GM21619 (cell line): ENCODE measurements at regions not wholly inside any gene's neighbourhood (a gene's known extent, or its start where the extent isn't known, plus 50 kb on each side); places are given as distances from the start of the nearest gene placed in this dataset.
"Not testable (repeated sequence)": the region's sequence is repeated elsewhere in the genome, so short reads cannot be mapped to it uniquely, and the experiment has no call there.

Source experiments
- ATAC-seq: cut with Tn5 transposase; IDR thresholded peaks from one replicate; pipeline ENCODE4 v1.9.1; 2021; ENCODE audit not compliant: unreplicated experiment

DNA sequence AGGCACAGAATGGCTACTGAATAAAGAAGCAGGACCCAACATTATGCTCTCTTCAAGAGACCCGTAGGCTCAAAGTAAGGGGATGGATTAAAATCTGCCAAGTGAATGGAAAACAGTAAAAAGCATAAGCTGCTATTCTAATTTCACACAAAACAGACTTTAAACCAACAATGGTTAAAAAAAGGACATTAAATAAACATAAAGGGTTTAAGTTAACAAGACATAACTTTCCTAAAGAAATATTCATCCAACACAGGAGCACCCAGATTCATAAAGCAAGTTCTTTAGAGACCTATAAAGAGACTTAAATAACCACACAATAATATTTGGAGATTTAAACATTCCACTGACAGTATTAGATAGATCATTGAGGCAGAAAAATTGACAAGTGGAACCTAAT is 624.5 kb downstream of the RFPL4B start:
- ATAC-seq, result no peak

DNA sequence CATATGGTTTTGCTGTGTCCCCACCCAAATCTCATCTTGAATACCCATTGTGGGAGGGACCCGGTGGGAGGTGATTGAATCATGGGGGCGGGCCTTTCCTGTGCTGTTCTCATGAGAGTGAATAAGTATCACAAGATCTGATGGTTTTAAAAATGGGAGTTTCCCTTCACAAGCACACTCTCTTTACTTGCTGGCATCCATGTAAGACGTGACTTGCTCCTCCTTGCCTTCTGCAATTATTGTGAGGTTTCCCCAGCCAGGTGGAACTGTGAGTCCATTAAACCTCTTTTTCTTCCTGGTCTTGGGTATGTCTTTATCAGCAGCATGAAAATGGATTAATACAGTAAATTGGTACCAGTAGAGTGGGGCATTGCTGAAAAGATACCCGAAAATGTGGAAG is 627.8 kb downstream of the RFPL4B start:
- ATAC-seq, result not testable (repeated sequence)

DNA sequence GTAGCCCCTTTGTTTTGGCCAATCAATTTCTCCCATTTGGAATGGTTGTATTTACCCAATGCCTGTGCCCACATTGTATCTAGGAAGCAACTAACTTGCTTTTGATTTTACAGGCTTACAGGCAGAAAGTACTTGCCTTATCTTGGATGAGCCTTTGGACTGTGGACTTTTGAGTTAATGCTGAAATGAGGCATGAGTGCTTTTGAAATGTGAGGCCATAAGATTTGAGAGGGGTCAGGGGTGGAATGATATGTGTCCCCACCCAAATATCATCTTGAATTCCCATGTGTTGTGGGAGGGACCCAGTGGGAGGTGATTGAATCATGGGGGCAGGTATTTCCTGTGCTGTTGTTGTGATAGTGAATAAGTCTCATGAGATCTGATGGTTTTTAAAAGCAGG is 629.4 kb downstream of the RFPL4B start:
- not testable (repeated sequence) for ATAC-seq

DNA sequence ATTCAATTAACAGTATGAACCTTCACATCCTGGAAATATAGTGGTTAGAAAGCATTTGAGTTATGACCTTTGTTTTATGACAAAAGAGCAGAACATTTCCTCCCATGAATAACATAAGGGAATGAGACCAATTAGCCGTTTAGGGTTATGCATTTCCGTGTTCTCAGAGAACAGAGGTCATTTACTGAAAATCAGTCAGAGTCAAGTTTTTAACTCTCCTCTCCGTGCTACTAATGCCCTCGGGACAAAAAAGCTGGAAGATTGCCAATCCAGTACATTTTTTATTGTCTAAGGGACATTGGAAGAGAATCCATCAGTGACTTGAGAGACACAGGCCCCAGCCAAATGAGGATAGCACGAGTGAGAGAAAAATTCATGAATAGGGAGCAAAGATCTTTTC is 632.7 kb downstream of the RFPL4B start:
- ATAC-seq, result no peak

DNA sequence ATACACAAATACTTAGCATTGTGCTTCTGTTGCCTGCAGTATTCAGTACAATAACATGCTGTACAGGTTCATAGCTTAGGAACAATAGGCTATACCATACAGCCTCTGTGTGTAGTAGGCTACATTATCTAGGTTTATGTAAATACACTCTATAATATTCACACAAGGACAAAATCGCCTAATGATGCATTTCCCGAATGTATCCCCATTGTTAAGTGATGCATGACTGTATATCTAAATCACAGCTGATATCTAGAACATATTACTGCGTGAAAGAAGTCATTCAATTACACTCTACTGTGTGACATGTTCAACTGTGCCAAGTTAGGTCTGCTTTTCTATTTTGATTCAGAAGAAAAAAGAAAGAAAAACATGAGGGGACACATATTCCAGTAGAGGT is 633.5 kb downstream of the RFPL4B start:
- no peak for ATAC-seq

DNA sequence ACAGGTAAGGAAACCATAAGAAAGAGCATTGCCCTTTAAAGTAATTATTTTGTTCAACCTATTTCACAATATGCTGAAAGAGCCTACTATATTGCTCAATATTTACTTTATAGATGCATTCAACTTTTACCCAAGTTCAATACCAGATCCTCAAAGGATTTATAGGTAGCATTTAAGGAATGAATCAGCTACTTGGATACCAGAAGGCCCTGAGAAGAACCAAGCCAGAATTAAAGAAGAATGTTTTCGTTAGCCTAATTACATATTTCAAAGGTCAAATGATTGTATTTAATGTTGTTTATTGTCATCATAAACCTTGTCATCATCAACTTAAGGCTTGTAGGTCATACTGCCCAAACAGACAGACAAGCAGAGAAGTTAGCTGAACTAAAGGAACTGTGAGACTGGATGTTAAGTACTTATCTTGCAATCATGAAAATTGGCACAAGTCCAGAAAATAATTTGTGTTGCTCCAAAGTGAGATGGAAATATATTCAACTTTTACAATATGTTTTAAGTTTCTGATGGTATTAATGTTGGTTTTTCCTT is 636.7 kb downstream of the RFPL4B start:
- ATAC-seq, result no peak

DNA sequence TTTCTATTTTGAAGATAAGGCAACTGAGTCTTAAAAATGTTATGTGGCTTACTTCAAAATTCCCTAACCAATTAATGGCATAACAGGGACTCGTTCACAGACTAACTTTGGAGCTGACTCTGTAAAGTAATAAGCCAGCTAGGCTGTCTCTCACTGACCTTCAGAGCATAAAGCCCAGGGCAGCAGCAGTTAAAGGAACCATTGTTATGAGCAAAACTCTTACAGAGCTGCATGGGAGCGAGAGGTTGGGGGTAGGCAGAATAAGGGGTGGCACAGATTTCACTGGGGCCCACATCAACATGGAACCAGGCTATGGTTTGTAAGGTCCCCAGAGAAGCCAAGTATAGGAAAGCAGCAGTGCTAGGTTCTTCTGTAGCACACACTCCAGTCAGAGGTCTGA is 637.8 kb downstream of the RFPL4B start:
- no peak for ATAC-seq

DNA sequence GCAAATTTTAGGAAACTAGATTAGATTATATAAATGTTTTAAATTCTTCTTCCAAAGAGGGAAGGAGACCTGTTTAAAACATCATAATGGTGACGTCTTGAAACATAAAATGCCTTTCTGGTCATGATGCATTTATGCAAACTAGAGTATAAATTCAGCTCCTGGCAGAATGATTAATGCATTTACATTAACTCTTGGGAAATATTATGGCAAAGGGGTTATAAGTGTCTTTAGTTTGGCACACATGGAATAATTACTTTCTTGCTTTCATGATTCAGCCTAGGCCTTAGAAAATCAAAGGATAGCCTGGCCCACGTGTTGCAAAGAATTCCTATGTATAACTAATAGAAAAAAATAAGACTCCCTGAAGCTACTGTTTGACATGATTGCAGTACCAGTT is 639.2 kb downstream of the RFPL4B start:
- no peak for ATAC-seq

DNA sequence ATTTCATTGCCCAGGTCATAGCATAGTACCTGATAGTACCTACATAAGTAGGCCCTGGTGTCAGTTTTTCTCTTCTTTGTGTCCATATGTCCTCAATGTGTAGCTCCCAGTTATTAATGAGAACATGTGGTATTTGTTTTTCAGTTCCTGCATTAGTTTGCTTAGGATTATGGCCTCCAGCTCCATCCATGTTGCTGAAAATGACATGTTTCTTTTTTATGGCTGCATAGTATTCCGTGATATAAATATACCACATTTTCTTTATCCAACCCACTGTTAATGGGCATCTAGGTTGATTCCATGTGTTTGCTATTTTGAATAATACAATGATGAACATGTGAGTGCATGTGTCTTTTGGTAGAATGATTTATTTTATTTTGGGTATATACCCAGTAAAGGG is 641.6 kb downstream of the RFPL4B start:
- ATAC-seq, result no peak

DNA sequence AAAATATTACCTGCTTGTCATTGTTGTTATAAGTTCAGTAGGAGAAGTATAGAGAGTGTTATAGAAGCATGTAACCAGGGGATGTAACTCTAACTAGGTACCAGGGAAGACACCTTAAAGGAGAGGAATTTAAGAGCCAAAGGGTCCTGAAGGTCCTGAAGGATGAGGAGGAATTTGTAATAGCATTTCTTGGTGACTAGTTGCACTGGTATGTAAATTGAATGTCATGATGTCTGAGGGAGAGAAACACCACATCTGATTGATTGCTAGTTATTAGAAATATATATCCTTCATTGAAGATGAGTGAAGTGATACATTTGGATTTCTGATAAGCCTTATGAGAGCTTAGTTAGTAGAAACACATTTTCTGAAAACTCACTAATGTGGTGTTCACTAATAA is 643.8 kb downstream of the RFPL4B start:
- no peak for ATAC-seq

DNA sequence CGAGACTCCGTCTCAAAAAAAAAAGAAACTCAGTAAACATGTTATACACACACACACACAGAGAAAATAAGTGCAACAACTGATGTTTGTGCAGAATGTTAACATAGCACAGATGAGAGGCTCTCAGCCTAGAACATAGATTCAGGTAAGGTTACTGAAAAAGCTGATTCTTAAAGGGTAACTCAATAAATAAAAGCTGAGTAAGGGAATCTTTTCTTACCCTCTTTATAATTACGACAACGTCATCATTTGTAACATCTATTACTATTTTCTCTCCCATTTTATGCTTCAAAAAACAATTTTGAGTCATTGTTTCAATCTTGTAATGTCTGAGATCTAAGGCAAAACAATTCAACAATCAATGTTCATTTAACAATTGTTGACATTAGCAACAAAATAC is 644.8 kb downstream of the RFPL4B start:
- no peak for ATAC-seq

DNA sequence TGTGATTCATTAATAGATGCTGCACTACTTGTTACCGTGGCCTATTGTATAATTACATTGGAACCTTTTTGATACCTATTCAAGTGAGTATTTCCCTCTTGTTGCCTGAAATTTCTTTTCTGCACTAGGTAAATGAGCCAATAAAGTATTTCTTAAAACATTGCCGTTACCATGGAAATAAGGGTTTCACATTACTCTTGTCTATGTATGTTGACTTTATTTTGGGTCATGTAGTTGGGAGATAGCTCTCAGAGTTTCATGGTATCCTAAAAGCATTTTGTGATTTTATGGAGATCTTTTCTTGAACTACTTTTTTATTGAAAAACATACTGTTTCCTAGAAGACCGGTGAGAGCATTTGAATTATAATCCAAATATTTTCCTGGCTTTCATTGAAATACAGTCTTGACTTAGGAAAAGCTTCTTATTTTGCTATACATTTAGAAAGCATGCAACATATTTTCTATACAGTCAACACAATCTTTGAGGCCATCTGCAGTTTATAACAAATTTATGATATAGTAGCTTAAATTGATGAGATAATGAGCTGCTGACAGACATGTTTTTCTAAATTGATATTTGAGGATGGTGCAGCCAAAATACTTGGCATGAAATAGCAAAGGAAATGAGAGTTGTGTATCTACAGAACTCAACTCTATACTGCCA is 650.4 kb downstream of the RFPL4B start:
- no peak for ATAC-seq

DNA sequence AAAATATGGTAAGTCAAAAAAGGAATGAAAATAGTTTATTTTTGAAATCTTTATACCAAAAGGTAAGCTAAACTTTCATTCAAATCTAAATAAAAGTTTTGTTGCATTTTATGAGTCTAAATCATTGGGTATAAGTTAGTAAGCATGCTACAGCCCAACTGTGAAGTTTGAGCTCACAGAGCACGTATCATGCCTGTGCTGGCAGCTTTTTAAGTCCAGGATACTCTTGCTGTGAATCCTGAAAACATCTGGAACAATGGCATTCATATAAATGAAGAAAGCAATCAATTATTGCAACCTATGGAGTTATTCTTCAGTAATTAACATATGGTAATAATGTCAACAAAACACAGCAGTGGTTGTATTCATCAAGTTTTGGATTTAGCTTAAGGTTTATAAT is 656.9 kb downstream of the RFPL4B start:
- ATAC-seq, result no peak

DNA sequence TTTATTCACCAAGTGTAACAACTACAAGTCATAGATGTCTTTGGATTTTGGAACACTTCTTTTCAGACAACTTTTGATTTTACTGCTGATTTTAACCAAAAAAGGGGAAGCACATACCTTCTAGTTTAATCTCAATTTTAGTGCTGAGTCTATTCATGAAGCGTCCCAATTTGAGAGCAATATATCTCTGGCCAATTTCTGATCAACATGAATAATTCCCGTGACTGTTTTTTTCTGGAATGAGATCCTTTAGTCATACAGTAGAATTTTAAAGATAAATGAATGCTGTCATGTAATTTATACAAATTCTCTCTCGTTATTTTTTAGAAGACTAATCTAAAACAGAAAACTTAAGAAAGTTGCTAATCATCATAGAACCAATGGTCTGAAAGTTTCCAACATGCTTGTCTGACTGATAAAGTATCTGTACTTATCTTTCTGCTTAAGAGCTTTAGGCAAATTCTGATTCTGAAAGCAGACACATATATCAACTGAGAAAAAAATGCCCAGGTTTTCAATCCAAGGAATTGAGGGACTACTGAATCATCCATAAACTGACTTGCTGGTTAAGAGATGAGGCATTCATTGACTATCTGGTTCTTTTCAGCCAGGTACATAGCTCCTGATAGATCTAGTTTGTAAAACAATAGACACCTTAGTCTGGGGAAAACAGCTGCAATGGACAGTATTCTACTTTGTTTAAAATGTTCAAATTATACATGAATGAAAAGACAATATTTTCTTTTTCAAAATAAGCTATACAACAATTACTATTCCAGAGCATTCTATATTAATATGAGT is 657.5 kb downstream of the RFPL4B start:
- ATAC-seq, result no peak

DNA sequence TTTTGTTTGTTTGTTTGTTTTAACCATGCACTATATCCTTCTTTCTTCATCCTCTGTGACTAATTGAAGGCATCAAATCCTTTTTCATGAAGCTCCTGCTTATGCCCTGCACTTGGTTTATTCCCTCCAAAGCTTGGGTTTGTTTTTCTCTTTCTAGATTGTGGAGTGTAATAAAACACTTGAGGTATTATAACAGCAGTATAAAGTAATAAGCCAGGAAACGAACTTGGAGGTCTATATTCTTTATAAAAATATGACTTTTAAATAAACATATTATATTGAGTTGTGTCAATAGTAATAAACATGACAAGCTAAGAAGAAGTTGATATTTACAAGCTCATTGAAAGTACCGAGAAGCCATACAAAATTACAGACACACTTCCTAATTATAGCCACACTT is 659.4 kb downstream of the RFPL4B start:
- ATAC-seq, result no peak

DNA sequence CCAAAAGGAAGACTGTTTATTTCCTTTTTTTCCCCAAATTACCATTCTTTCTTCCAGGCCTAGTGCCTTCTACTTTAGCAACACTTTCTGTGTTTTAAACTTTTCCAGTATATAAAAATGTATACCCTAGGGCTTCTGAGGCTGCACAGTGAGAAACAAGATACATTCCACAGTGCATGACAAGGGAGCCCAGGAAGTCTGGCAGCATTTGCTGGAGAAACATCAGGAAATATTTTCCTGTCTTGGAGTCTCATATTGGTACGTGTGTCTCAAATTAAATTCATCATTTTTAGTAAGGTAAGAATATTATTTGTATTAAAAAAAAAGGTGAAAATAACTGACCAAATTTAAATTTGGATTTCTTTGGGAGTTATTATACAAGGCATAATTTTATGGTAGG is 662.6 kb downstream of the RFPL4B start:
- ATAC-seq, result no peak

DNA sequence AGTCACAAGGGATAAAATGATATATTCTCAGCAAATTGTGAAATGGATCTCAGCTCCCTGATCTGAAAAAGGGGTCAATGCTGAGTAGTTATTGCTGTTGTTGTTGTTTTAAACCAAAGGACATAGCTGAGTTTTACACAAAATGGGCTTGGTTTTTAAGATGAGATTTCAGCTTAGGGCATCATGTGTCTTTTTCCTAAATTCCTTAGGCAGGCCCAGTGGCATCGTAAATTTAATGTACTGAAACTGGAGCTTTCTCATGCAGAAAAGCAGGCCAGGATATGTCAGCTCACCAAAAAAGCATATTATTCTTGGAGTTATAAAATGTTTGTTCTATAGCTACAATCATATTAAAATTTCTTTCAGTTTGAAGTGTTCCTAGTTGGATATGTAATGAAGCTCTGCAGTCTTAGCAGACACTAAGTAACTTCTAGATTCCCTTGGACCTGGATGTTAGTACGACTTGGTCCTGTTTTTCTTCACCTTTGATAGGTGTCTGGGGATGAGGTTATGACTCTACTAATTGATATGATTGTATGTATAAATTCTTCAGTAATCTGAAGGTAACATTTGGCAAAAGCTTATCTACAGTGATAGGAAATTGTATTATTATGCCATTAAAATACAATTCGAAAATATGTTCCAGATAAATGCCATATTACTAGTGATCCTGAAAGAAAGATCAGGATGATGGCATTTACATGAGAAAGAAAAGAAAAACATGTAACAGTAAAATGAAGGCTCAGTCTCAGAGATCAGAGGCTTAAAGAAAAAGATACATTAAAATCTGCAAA is 663.3 kb downstream of the RFPL4B start:
- no peak for ATAC-seq

DNA sequence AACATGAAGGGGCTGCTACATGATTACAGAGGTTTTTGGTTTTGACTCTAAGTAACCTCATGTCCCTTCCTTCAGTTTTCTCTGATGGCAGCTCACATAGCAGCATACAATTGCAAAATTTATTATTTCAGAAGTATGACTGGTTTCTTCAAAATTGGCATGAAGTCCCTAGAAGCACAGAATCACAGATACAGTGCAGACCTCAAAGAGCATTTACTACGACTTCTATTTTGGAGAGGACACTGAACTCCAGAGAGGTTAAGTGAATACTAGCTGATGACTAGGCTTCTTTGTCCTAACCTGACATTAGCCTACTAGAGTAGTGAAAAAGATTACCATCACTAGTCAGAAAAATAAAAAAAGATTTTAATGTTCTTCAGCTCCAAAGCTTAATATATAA is 664.3 kb downstream of the RFPL4B start:
- ATAC-seq, result no peak

DNA sequence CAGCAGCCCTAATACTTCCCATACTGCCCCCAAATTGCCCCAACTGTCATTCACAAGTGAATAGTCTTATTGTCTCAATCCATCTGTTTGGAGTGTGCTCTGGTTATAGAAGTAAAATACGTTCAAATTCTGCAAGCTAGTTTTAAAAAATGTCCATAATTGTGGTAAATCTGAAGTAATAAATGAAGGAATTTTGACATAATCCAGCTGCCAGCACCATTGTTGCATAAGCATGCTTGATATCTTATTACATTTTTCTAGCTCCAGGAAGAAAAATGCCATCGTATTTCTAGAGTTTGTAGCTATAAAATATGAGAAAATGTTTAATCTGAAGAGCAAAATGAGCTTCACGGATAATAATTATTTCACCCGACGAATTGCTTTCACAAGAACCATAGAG is 664.7 kb downstream of the RFPL4B start:
- ATAC-seq, result no peak

DNA sequence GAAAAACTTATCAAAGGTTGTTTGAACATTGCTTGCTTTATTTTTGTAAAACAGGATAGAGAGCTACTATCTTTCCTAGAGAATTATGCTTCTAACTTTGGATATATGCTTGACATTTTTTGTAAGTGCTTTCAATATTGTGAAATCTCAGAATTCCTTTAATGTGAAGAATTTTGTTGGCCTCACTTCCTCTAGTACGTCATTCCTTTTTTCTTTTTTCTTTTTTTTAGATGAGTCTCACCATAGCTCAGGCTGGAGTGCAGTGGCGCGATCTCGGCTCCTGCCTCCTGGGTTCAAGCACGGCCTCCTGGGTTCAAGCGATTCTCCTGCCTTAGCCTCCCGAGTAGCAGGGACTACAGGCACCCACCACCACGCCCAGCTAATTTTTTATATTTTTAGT is 668.1 kb downstream of the RFPL4B start:
- ATAC-seq, result no peak

DNA sequence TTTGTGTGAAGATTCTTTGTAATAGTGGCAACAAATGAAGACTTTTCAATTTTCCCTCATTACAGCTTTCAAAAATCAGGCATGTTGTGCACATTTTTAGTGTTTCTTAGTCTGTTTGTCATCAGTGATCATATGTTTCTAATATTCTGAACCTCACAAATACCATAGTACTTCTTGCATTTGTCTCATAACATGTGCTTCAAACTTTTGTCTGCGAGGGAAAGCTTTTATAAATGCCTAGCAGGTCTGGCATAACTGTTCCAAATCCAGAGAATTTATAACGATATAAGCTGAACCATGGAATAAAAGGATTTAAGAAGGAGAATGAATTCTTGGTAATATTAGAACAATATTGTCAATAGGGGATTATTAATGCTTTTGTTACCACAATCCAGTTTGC is 670.2 kb downstream of the RFPL4B start:
- no peak for ATAC-seq
